ENCODE measurements at regions not wholly inside any gene's neighbourhood (a gene's known extent, or its start where the extent isn't known, plus 50 kb on each side); places are given as distances from the start of the nearest gene placed in this dataset.

DNA sequence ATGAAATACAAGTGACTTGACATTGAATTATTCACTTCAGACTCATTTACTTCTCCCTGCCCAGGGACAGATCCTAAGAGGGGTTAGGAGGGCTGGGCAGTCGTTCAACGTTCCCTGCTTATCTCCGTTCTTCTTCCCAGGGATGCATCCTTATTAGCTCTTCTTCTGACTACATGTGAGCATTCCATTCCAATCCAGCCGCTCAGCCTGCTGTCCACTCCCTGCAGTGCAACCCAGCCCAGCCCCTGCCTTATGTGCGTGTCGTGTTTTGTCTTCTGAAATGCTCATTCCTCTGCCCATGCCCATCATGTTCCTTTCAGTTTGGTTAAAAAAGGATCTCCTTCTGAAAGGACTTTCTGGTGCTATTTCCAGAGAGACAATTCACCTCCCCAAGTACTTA lies 64.7 kb upstream of the PALM2AKAP2 start:
- Histone ChIP-seq H3K4me3 (ENCODE audit: control insufficient read depth in 2 of 3, extremely low read depth in 1 of 3, insufficient read depth in 2 of 3, low read depth in 1 of 3, low read length in 3 of 3) (no peak overlapping the region), H4K20me1 (ENCODE audit: control insufficient read depth, extremely low read depth, insufficient read depth, low read length) (no peaks in the 10 kb centered on the region)
- no peak for FAIRE-seq

DNA sequence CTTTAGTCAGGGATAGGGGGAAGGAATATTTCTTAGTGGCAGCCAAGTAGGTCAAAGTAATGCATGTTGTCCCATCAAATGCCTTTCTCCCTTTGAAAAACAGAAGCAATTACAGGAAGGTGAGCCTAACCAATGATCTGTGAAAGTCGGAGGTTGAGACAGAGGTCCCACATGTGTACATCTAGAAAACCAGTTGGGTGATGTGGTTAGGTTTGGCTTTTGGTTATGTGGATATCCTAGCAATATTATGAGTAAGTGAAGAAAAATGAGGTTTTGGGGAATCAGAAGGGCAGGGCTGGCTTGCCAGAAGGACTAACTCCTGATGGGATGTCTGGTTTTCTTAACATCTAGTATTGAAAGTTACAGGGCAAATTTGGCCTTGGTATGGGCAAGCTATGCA lies 63.4 kb upstream of the PALM2AKAP2 start:
- dilution Hi-C loops (cut with MboI; ENCODE audit: extremely low pct_ligation_motif_present, low sequenced_read_pairs) = no loop called here
- H3K4me1 ChIP-seq (ENCODE audit: control insufficient read depth, extremely low read depth, insufficient read depth, low read length) = peaks cover 10% of the 10 kb centered on the region
- no peaks in the 10 kb centered on the region for H3K79me2 ChIP-seq (ENCODE audit: control insufficient read depth, insufficient read depth, low read length)
- H3K36me3 ChIP-seq (ENCODE audit: control insufficient read depth in 2 of 2, extremely low read depth in 1 of 2, insufficient read depth in 2 of 2, low read length in 2 of 2) = no peaks in the 10 kb centered on the region
- DNase-seq (ENCODE audit: low read depth, low spot score) (no peak), FAIRE-seq (peak; percentile 67)
- H3K4me3 ChIP-seq (ENCODE audit: control insufficient read depth in 2 of 3, extremely low read depth in 1 of 3, insufficient read depth in 2 of 3, low read depth in 1 of 3, low read length in 3 of 3) = no peak overlapping the region
- no peak for TF ChIP-seq CTCF (optimal IDR thresholded peaks at IDR 0.05 in 1 of 3, IDR thresholded peaks at IDR 0.05 in 1 of 3, conservative IDR thresholded peaks at IDR 0.05 in 1 of 3; ENCODE audit: extremely low read depth in 1 of 3, insufficient read depth in 2 of 3, low read length in 3 of 3)
- no peak for TF ChIP-seq EZH2 (IDR thresholded peaks at IDR 0.05; ENCODE audit: low read length)
- H3K9me3 ChIP-seq (ENCODE audit: control insufficient read depth, low read depth, low read length) = no peaks in the 10 kb centered on the region
- H3K27me3 ChIP-seq (ENCODE audit: control insufficient read depth, extremely low read depth, insufficient read depth, low read length) = no peaks in the 10 kb centered on the region
- H3K27ac ChIP-seq (ENCODE audit: control insufficient read depth, insufficient read depth, low read length) = no peak overlapping the region
- no peaks in the 10 kb centered on the region for H4K20me1 ChIP-seq (ENCODE audit: control insufficient read depth, extremely low read depth, insufficient read depth, low read length)
- no peak overlapping the region for H2AFZ ChIP-seq (ENCODE audit: control insufficient read depth, low read length)
- H3K9me1 ChIP-seq (ENCODE audit: control insufficient read depth, extremely low read depth, insufficient read depth, low read length) = no peaks in the 10 kb centered on the region
- no peak overlapping the region for H3K4me2 ChIP-seq (ENCODE audit: control insufficient read depth, extremely low read depth, insufficient read depth, low read depth, low read length)
- no peak overlapping the region for H3K9ac ChIP-seq (ENCODE audit: control insufficient read depth, extremely low read depth, insufficient read depth, low read length)

More for the DNA sequence above, 64.7 kb upstream of the PALM2AKAP2 start:
- Histone ChIP-seq H3K4me2 (ENCODE audit: control insufficient read depth, extremely low read depth, insufficient read depth, low read depth, low read length) (no peak overlapping the region), H3K79me2 (ENCODE audit: control insufficient read depth, insufficient read depth, low read length) (no peaks in the 10 kb centered on the region), H3K9me1 (ENCODE audit: control insufficient read depth, extremely low read depth, insufficient read depth, low read length) (no peaks in the 10 kb centered on the region), H3K36me3 (ENCODE audit: control insufficient read depth in 2 of 2, extremely low read depth in 1 of 2, insufficient read depth in 2 of 2, low read length in 2 of 2) (no peaks in the 10 kb centered on the region), H3K4me1 (ENCODE audit: control insufficient read depth, extremely low read depth, insufficient read depth, low read length) (peaks cover 10% of the 10 kb centered on the region), H3K27ac (ENCODE audit: control insufficient read depth, insufficient read depth, low read length) (no peak overlapping the region), H3K27me3 (ENCODE audit: control insufficient read depth, extremely low read depth, insufficient read depth, low read length) (no peaks in the 10 kb centered on the region), H3K9me3 (ENCODE audit: control insufficient read depth, low read depth, low read length) (no peaks in the 10 kb centered on the region), H2AFZ (ENCODE audit: control insufficient read depth, low read length) (no peak overlapping the region), H3K9ac (ENCODE audit: control insufficient read depth, extremely low read depth, insufficient read depth, low read length) (no peak overlapping the region)
- dilution Hi-C loops (cut with MboI; ENCODE audit: extremely low pct_ligation_motif_present, low sequenced_read_pairs) = no loop called here
- no peak for DNase-seq (ENCODE audit: low read depth, low spot score)
- no peak for TF ChIP-seq CTCF (optimal IDR thresholded peaks at IDR 0.05 in 1 of 3, IDR thresholded peaks at IDR 0.05 in 1 of 3, conservative IDR thresholded peaks at IDR 0.05 in 1 of 3; ENCODE audit: extremely low read depth in 1 of 3, insufficient read depth in 2 of 3, low read length in 3 of 3)
- TF ChIP-seq EZH2 (IDR thresholded peaks at IDR 0.05; ENCODE audit: low read length) = no peak
